HG02623 (cell line): ENCODE measurements at regions not wholly inside any gene's neighbourhood (a gene's known extent, or its start where the extent isn't known, plus 50 kb on each side); places are given as distances from the start of the nearest gene placed in this dataset.
"Not testable (repeated sequence)": the region's sequence is repeated elsewhere in the genome, so short reads cannot be mapped to it uniquely, and the experiment has no call there.

Experiments used
- ATAC-seq: cut with Tn5 transposase; IDR thresholded peaks from one replicate; pipeline ENCODE4 v1.9.1; 2021; ENCODE audit warnings: moderate library complexity; ENCODE audit not compliant: unreplicated experiment

- ATAC-seq, result not testable (repeated sequence)
Measured at GRCh38 chr21:27887808-27888455, 921.0 kb upstream of the ADAMTS5 start.

GRCh38 chr21:27885296-27885711 is 918.4 kb upstream of the ADAMTS5 start:
- no peak for ATAC-seq

- ATAC-seq, result not testable (repeated sequence)
Measured at GRCh38 chr21:27881331-27881730, 914.4 kb upstream of the ADAMTS5 start.

GRCh38 chr21:27872411-27872810 is 905.5 kb upstream of the ADAMTS5 start:
- not testable (repeated sequence) for ATAC-seq

GRCh38 chr21:27870755-27871154 is 903.9 kb upstream of the ADAMTS5 start:
- ATAC-seq, result not testable (repeated sequence)

GRCh38 chr21:27860314-27860955 is 893.5 kb upstream of the ADAMTS5 start:
- not testable (repeated sequence) for ATAC-seq

GRCh38 chr21:27858053-27858825 is 891.4 kb upstream of the ADAMTS5 start:
- ATAC-seq, result not testable (repeated sequence)

- not testable (repeated sequence) for ATAC-seq
Measured at GRCh38 chr21:27856988-27857387, 890.1 kb upstream of the ADAMTS5 start.

- ATAC-seq, result no peak
Measured at GRCh38 chr21:27841084-27841672, 874.3 kb upstream of the ADAMTS5 start.

GRCh38 chr21:27840262-27840661 is 873.4 kb upstream of the ADAMTS5 start:
- no peak for ATAC-seq

GRCh38 chr21:27839512-27840115 is 872.7 kb upstream of the ADAMTS5 start:
- no peak for ATAC-seq

- ATAC-seq, result no peak
Measured at GRCh38 chr21:27838573-27838972, 871.7 kb upstream of the ADAMTS5 start.

GRCh38 chr21:27837936-27838335 is 871.0 kb upstream of the ADAMTS5 start:
- no peak for ATAC-seq

- no peak for ATAC-seq
Measured at GRCh38 chr21:27833298-27833697, 866.4 kb upstream of the ADAMTS5 start.

- no peak for ATAC-seq
Measured at GRCh38 chr21:27831816-27832569, 865.1 kb upstream of the ADAMTS5 start.

GRCh38 chr21:27831177-27831576 is 864.3 kb upstream of the ADAMTS5 start:
- no peak for ATAC-seq

GRCh38 chr21:27827972-27828371 is 861.1 kb upstream of the ADAMTS5 start:
- ATAC-seq, result no peak

GRCh38 chr21:27825035-27825434 is 858.1 kb upstream of the ADAMTS5 start:
- no peak for ATAC-seq

GRCh38 chr21:27823652-27824201 is 856.8 kb upstream of the ADAMTS5 start:
- ATAC-seq, result no peak

- no peak for ATAC-seq
Measured at GRCh38 chr21:27820342-27820741, 853.5 kb upstream of the ADAMTS5 start.
